Suppressor macrophage treated with lipopolysaccharide for 4 hours (primary cell): ENCODE measurements at regions not wholly inside any gene's neighbourhood (a gene's known extent, or its start where the extent isn't known, plus 50 kb on each side); places are given as distances from the start of the nearest gene placed in this dataset.
"Not testable (repeated sequence)": the region's sequence is repeated elsewhere in the genome, so short reads cannot be mapped to it uniquely, and the experiment has no call there.

Experiments
- DNase-seq: peaks from one replicate; pipeline ENCODE4 v3.0.0-alpha.2; 2020

DNA sequence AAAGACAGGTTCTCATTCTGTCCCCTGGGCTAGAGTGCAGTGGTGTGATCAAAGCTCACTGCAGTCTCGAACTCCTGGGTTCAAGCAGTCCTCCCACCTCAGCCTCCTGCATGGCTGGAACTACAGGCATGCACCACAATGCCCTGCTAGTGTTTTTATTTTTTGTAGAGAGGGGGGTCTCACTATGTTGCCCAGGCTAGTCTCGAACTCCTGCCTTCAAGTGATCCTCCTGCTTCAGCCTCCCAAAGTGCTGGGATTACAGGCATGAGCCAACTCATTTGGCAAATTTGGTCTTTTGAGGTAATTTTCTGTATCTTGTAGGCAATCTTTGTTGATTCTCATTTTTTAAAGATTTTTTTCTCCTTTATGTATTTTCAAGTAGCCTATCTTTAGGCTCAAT is 205.7 kb downstream of the ZIC5 start:
- DNase-seq, result no peak

DNA sequence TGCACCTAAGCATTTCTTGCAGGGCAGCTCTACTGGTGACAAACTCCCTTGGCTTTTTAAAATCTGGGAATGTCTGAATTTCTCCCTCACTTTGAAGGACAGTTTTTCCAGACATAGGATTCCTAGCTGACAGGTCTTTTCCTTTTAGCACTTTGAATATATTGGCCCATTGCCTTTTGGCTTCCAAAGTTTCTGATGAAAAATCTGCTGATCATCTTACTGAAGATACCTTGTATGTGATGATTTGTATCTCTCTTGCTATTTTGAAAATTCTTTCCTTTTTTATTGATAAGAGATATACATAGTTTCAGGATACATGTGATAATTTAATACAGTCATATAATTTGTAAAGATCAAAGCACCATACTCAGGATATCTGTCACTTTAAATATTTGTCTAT is 211.1 kb downstream of the ZIC5 start:
- DNase-seq, result no peak

- DNase-seq, result no peak
These were observed 212.4 kb downstream of the ZIC5 start for GRCh38 chr13:99759163-99759552.

GRCh38 chr13:99758460-99759162 is 213.0 kb downstream of the ZIC5 start:
- no peak for DNase-seq

GRCh38 chr13:99757756-99758459 is 213.7 kb downstream of the ZIC5 start:
- no peak for DNase-seq

GRCh38 chr13:99756281-99756680 is 215.3 kb downstream of the ZIC5 start:
- no peak for DNase-seq

- not testable (repeated sequence) for DNase-seq
These were observed 216.8 kb downstream of the ZIC5 start for GRCh38 chr13:99754750-99755149.

DNA sequence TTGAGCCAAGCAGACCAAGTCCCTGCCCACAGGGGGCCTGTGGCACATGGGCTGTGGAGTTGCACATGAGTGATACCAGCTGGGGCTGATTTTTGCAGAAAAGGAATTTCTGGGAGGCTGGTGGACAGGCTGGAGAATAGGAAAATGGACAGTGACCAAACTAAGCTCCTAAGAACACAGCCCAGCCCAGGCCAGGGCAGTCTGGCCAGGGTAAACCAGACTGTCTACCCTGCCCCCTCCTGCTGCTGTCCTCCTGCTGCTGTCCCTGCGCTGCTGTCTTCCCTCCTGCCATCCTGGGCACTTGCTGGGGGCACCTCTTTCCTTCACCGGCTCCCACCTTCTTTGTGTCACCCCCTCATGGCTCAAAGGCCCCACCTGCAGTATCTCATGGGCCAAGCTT is 219.2 kb downstream of the ZIC5 start:
- no peak for DNase-seq

DNA sequence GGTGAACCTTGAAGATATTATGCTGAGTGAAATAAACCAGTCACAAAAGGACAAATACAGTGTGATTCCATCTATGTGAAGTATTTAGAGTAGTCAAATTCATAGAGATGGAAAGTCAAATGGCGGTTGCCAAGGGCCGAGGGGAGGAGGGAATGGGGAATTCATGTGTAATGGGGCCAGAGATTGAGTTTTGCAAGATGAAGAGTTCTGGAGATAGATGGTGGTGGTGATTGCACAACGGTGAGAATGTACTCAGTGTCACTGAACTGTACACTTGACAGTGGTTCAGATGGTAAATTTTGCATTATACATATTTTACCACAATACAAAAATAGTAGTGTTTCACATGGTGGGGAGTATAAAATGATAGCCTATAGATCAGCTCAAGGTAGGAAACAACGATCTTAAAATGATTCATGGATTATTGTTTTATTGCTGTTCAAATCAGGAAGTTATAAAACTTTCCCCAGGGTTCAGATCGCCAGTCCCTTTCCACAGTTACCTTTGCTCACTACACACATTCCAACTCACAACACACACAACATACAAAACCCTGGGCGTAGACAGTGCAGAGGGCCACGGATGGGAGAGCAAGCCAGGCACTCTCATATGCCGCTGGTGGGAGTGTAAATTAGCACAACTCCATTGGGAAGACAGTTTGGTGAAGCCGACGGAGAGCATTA is 219.9 kb downstream of the ZIC5 start:
- no peak for DNase-seq

DNA sequence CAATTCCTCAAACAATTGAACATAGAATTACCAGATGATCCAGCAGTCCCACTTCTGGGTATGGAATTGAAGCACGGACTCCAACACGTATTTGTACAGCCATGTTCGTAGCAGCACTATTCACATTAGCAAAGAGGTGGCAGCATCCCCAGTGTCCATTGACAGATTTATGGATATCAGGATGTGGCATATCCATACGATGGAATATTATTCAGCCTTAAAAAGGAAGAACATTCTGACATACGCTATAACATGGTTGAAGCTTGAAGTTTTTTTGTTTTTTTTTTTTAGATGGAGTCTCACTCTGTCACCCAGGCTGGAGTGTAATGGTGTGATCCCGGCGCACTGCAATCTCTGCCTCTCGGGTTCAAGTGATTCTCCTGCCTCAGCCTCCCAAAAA is 220.6 kb downstream of the ZIC5 start:
- DNase-seq, result no peak

DNA sequence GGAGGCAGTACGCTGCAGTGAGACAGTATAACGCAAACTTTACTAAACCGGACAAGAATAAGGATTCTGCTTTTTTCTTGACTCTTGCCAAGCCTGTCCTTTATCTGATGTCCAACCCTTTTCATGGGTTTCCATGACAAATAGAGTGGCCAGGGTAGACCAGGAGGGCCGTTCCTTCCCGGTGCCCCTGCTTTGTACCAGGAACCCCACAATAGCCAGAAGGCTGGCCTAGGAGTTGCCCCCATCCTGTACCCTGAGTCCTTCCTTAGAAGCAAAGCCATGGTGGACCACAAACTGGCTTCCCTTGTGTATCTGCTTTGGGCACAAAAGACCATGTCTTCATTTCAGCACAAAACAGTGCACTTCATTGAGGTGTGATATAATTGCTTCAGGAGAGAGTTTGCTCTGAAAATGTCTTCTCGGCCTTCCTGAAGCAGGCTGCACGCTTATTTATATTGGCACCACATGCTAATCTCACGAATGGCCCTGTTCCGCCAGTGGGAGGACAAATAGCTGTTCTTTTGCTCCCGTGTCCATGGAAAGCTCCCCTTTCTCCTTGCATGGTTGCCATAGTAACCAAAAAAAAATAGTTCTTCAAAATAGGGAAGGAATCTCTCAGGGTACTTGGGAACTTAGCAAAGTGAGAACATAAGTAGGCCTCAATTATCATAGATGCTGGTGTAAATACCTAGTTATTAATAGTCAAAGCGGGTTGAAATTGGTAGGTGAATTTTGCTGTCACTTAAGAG is 222.1 kb downstream of the ZIC5 start:
- no peak for DNase-seq

DNA sequence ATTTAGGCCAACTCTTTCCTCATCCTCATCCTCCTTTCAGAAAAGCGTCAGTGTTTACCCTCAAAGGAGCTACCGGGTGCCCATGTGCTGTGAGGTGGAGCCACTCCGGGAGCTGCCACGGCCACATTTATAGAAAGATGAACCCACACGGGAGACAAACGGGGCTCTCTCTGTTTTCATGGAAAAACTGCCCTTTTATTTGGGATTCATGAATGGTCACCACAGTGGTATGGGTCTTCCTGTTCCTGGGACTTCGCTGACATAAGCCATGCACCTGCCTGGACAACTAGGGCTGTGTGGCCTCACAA is 224.2 kb downstream of the ZIC5 start:
- no peak for DNase-seq

- no peak for DNase-seq
These were observed 224.7 kb downstream of the ZIC5 start for GRCh38 chr13:99746637-99747402.

GRCh38 chr13:99743094-99743493 is 228.5 kb downstream of the ZIC5 start:
- no peak for DNase-seq

- no peak for DNase-seq
These were observed 229.6 kb downstream of the ZIC5 start for GRCh38 chr13:99741960-99742359.

DNA sequence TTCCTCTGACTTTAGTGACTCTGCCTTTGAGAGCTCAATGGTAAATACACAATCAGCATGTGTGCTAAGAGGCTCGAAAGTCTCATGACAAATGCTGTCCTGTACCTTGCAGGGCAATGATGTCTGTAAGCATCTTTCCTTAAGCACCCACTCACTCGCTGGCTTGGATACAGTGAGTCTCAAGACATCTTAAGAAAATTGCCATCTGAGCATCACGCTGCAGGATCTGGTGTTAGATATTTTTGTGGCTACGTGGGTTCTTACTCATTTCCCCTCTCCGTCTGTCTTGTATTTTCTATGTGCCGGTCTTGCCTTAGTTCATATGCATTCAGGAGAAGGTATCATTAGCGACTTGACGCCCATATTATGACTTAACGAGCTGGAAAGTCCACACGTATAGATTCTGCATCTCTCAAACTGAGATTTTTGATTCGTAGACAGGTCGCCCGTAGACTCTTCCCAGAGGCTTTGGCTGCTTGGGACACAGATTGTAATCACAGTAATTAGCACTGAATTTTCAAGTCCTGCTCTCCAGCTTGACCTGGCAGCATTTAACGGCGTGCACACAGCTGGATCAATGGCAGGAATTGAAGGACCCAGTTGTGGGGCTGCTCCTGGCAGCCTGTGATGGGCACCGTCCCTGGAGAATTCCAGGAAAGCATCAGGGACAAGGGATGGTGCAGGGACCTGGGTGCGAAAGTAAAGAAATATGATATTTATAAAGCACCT is 231.2 kb downstream of the ZIC5 start:
- DNase-seq, result no peak

GRCh38 chr13:99738626-99739025 is 232.9 kb downstream of the ZIC5 start:
- DNase-seq, result peak; percentile 18

DNA sequence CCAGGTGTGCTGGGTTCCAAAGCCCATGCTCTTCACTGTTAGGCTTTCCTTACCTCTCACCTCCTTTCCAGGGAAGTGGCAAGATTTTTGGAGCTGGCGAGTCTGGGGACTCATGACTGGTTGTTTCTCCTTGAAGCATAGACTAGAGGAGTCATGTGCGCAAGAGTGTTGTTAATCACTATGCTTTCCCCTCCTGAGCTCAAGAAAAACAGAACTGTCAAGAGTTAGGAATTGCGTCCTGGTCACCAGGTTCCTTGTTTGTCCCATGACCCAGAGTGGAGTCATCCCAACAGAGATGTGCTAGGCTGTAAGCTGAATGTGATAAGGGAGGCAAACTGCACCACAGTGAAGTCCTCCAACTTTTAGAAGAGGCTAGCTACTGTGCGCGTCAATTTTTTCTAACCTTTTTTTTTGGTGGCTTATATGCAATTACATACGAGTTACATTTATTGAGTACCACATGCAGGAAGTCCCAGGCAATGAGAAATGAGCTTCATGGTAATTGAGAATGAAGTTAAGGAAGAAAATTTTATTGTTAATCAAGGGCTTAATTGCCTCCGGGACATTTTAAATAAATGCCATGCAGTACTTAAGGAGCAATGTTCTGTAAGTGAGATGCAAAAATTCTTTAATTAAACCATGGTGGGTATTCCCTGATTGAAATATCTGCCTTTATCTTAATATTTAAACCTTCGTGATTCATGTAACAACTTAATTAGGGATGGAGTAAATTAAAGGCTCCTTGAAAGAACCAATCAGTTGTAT is 233.9 kb downstream of the ZIC5 start:
- DNase-seq, result peak; percentile 50

DNA sequence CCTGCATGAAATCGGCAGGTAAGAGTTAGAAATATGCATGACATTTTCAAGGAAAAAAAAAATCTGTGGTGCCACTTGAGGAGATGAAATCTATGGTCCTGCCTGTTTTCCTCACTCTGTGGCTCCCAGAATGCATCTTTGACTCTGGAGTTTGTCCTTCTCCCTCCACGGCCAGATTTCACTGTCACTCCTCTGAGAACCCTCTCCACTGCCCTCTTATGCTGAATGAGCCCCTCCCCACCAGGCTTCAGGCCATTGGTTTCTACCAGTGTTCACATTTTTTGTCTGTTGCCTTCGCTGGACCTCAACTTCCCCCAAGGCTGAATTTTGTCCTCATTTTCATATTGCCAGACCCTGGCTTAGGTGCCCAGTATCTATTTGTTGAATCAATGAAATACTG is 235.0 kb downstream of the ZIC5 start:
- DNase-seq, result no peak

DNA sequence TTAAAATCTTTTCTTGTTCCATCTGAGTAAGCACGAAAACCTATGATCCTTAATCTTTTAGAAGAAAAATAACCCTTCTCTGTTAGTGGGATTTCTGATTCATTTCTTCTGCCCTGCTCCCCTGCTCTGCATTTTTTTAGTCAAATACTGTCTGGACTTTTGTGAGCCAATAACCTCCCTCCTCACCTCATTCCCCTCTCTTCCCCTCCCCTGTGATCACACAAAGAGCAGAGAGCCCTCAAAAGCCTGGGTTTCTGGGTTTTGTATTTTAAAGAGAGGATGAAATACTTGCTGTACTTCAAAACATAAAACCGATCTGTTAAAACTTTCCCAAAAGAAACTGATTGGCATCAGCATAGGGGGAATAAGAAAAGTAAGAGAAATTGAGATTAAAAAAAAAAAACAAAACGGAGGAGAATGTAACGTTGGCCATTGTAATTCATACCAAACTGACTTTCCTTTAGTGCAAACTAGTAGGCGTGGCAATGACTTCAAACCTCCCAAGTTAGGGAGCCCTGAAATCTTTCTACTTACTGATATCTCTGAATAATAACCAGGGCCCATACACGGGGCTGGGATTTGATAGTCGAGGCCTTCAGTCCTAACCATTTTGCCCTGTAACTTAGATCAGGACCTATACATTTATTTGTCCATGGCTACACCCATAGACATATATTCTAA is 232.9 kb downstream of the TM9SF2 start:
- DNase-seq, result no peak

DNA sequence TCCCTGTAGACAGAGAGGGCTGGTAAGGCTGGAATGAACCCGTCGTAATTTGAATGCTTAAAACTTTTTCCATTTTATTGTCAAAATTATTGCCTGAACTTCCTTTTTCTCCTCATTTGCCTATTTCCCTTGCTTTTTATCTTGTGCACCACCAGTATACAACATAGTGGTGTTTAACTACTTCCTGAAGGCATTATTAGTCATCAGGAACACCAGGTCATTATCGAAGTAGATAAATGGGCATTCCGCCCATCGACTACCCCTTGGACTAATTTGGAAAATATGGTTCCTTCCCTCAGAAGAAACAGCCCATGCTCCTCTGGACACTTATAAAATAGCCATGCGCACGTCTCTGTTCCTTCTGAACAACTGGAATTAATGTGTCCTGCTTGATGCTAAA is 232.1 kb downstream of the TM9SF2 start:
- DNase-seq, result no peak
